GM19035 (cell line): ENCODE measurements at regions not wholly inside any gene's neighbourhood (a gene's known extent, or its start where the extent isn't known, plus 50 kb on each side); places are given as distances from the start of the nearest gene placed in this dataset.
"Not testable (repeated sequence)": the region's sequence is repeated elsewhere in the genome, so short reads cannot be mapped to it uniquely, and the experiment has no call there.

Source experiments
- ATAC-seq: cut with Tn5 transposase; IDR thresholded peaks from one replicate; pipeline ENCODE4 v1.9.1; 2021; ENCODE audit not compliant: unreplicated experiment

DNA sequence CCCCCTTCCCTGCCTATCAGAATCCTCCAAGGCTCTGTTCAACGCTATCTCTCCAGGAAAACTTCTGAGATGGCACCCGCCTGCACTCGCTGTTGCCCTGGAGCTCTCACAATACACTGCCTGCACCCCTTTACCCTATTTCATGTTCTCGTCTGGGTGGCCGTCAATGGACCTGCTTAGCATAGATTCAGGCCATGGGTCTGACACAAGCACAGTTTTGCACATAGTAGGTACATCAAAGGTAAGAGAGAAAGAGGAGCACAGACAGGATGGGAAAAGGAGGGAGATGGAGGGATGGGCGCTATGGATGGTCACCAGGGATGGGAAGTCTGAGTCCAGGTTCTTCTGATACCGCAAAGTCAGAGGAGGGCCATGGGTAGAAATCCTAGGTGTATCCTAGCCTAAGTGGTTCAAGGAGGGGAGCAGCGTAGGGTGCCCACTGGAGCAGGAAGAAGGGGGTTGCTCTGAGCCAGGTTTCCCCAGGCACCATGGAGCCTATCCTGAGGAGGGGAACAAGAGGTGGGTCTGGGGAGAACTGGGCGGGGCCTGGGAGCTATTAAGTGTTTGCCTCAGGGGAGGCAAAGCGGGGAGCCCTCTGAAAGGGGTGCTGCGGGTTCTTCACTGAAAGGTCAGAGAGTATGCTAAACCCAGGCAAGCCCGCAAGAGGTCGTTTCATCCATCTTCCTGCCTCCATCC is 89.3 kb downstream of the MRPL14 start:
- no peak for ATAC-seq

DNA sequence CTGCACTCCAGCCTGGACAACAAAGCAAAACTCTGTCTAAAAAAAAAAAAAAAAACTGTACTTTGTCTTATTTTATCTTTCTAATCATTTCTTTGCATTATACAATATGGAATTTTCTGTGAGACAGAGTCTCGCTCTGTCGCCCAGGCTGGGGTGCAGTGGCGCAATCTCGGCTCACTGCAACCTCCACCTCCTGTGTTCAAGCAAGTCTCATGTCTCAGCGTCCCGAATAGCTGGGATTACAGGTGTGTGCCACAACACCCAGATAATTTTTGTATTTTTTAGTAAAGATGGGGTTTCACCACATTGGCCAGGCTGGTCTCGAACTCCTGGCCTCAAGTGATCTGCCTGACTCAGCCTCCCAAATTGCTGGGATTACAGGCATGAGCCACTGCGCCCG is 90.0 kb downstream of the MRPL14 start:
- ATAC-seq, result not testable (repeated sequence)

DNA sequence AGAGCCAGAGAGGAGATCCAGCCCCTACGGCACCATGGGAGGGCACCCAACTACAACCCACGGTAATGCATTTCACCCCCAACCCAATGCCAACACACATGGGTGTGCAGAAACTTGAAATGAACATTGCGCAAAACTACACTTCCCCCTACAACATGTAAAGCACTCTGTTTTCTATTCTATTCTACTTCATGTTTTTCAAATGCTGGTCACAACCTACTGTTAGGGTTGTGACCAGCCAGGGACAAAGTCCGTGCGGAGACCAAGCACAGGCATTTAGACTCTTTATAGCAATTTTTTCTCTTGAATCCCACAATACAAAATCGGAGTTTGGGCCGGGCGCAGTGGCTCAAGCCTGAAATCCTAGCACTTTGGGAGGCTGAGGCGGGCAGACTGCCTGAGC is 90.6 kb downstream of the MRPL14 start:
- no peak for ATAC-seq

DNA sequence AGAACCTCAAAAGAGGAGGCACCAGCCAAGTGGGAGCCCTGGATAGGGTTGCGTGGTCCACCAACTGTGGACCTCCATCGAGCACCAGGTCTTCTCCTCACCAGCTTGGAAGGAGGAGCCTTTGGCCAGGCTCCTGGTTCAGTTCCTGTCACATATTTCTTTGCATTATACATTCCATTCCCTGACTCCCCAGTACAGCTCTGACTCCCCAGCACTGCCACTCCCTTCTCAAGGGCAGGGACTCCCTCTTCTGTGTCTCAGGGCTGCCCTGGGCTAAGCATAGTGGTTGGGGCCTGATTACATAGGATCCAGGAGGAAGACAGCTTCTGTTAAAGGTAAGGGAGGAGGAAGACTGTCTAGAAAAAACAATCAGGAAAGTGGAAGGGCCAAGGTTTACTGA is 91.1 kb downstream of the MRPL14 start:
- no peak for ATAC-seq

DNA sequence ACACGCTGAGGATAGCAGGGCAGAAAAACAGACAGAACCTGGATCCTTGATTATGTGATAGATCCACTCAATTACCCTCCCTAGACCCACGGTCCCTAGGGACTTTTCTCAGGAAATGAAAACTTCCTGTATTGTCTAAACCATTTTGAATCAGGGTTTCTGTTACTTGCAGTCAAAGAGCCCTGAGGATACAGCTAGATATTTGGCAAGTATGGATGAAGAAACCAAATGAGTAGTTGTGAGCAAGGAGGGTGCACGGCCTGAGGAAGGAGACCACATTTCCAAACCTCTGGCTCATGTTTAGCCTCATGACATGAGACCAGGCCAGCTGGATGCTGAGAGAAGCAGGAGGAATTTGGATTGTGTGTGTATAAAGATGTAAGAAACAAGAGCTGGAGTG is 91.6 kb downstream of the MRPL14 start:
- no peak for ATAC-seq

DNA sequence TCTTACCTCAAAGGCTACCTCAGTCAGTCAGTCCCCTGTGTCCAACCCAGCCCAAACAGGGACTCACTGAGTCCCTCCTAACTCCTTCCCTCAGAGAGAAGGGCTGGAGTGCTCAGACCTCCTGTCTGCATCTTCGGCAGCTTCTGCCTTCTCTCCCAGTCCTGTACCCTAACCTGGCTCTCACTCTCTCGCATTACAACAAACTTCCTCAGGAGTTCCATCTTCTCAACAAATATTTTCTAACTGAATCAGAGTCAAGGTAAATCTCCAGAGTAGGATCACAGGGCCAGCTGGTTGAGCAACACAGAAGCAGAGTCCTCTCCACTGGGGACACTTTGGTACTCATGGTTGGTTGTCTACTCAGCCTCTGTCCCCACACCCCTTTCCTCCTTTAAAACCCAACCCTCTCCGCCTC is 92.3 kb downstream of the MRPL14 start:
- no peak for ATAC-seq

DNA sequence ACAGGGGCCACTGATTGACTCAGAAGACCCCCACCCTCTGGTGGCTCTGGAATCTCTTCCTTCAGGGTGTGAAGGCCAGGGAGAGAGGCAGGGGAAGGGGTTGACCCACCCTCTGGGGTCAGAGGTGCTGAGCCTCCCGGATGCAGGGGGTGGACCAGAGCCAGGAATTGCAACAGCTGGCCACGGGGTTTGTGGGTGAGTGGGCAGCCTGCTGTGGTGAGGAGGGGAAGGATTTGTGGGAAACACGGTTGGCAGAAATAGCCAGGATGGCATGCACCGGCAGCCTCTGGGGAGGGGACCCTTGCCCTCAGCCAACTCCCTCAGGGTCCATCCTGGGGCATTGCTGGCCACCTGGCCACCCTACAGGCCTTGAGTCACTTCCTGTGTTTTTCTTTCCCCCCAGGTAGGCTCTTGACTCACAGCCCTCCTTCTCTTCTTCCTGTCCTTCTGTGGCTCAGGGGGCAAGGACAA is 92.8 kb downstream of the MRPL14 start:
- ATAC-seq, result no peak

DNA sequence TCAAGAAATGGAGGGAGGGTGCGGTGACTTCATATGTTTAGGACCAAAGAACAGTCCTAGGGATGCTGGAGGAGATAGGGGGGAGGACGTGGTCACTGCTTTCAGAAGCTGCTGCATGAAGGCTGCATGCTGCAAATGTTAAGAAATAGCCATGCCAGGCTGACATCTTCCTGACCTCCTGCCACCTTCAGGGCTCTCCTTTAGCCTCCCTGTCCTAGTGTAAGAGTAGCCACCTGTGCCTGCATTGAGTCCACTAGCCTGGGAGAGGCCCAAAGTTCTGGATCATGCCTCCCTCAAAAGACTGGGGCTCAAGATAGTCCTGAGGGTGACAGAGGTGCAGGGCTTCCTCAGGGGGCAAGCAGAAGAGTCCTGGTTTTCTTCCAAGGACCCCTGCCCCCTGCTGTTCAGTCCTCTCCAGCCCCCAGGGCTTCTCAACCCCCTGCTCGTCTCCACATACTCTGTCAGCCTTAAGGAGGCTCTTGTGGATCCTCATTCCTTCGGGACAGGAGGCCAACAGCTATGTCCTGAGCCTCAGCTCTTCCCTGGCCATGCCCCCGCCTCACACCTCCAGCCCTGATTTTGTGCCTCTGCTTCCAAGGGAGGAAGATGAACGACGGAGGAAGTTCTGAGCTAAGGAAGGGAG is 96.3 kb downstream of the MRPL14 start:
- ATAC-seq, result no peak

DNA sequence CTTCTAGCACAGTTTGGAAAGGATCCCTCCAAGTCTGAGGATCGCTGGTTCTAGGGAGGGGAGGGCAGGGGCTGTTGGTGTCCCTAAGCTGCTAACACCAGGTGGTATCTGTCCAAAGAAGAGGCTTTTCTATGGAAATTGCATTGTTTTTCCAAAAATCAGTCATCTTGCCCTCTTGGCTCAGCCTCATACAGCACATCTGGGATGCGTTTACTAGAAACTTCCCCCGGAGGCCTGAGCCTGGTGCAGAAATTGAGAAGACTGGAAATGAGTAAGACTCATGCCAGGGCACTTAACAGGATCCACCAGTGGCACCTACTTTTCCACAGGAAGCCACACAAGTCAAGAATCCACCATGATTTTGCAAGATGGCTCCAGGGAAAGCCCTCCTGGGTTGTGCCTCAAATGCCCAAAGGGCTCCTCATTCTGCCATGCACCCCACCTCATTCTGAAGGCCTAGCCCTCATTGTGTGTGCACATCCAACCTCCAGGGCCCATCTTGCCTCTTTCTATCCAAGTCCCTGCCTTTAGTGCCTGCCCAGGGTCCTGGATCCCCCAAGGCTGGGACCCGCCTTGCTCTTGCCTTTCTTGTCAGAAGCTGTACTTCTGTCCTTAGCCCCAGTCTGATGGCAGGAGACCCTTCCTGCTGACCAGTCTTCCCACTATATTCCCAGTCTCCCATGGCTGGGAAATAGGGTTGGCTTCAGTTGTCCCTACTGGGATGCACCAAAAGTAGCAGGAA is 97.6 kb downstream of the MRPL14 start:
- ATAC-seq, result no peak

DNA sequence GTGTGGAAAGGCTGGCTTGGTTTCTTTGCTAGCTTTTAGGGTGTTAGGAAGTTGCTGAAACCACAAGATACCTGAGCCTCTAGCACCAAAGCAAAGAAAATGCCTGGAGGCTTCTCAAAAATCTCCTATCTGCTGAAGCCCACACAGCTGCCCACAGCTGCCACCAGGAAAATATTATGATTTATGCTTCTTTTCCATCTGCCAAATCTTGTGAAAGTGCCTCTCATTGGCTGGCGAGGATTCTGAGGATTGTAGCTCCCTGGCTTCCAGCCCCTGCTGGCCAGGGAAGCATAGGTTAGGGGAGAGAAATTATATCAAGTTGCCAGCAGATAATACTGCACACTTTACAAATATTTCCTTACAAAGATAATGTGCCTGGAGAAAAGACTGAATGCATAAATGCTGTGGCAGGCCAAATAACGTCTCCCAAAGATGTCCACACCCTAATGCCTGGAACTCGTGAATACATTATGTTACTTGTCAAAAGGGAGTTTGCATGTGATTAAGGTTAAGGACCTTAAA is 98.4 kb downstream of the MRPL14 start:
- no peak for ATAC-seq

DNA sequence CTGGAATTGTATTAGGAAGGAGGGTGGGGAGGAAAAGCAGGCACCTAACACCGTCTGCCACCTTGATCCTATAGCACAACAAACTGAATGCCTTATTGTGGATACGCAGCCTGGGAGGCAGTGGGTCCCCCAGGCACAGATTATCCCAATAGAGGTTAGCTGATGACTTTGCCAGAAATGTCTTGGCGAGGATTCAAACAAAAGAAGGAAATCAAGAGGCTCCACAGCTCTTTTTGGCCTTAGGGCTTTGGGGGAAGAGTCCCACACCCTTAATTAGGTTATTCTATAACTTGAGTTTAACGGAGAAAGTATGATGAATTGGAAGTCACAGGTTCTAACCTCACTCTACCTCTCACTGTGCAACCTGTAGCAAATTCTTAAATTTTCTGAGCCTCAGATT is 102.0 kb downstream of the MRPL14 start:
- no peak for ATAC-seq

DNA sequence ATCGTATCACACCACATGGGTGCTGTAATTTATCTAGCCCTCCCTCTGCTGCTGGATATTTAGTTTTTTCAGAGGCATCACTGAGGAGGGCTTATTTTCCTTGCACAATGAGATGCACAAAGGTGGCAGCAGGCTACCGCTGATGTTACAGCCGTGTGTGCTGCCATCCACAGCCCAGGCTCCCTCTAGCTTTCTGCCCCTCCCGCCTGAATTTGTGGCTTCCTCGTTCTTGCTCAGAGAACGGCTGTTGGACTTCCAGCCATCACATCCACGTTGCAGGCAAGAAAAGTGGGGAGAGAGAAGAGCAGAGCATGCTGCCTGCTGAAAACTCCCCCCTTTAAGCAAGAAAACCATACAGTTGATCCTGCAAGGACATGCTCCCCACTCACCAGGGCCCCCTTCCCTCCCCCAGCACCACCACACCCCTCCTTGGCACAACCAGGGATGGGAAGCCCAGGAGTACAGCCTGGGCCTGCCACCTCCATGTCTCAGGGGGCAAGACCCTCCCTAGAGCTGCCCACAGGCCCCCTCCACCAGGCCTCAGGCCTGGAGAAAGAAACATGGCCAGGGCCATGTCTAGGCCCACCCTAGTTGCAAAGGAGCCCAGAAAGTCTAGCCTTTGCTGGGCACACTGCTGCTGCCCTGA is 102.6 kb downstream of the MRPL14 start:
- no peak for ATAC-seq

DNA sequence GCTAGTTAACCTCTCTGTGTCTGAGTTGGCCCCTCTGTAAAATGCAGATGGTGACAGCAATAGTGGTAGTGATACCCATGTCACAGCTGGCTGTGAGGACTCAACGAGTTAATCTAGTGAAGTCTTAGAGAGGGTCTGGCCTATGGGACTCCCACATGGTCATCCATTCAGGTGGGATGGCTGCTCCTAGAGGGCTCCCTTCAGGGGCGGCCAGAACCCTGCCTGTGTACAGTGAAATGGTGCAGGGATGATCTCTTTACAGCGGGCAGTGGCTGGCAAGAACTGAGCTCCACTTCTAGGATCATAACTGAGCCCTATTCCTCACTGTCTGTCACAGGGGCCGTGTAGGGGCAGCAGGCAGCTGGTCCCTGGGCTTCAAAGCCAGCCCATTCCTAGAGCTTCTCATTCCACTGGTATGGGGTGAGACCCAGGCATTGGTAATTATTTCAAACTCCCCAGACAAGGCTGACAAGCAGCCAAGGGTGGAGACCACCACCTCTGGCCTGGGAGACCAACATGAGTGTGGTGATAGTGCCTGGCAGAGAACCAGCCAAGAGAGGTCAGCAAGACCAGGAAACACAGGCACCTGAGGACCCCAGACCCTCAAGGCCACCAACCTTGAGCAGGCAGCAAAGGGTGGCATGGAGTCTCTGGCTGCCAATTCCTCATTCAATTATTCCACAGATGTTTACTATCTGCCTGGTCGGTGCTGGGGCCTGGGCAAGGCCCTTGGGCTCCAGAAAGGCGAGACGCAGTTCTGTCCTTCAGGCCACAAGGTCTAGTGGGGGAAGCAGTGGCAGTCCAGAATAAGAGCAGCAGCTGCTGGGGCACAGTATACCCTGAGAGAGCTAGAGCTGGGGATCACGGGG is 103.4 kb downstream of the MRPL14 start:
- no peak for ATAC-seq

DNA sequence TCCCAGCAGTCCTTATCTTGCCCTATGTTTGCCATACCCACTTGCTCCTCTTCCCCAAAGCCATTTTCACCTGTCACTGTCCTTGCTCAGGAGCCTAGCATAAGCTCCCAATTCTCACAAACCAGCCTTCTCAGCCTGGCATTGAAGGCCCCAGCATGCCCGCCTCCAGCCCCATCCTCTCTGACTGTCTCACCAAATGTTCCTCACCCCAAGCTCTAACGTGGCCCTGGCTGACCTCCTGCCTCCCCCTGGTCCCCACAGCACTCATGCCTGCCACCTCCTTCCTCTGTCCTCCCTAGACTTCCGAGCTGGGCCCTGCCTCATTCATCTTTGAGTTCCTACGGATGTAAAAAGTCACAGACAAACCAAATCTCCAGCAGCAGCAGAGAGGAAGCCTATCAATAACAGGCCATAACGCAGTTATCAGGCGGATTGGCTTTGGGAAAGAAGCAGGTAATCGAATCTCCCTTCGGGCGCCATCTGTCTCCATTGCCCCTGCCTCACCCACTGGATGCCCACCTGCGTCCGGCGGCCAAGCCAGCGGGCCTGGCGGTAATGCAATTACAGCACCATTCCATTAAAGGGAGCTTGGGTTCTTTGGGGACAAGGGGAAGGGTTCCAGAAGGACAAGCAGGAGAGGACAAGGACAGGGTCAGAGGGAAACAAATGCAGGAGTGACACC is 104.4 kb downstream of the MRPL14 start:
- no peak for ATAC-seq

DNA sequence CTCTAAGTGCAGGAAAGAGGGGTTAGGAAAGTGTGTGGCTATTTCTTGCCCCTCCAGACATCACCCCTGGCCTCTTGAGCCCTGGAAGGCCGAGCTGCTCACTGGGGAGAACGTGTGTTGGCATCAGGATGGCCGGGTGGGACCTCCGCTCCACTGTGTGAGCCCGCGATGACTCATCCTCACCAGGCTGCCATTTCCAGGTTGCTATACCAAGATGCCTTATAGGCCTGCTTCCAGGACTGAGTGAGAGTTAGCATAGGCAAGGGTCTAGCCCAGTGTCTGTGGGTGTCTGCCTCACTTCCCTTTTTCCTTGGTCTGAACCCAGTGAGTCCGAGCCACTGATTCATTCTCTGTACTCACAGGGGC is 105.0 kb downstream of the MRPL14 start:
- ATAC-seq, result no peak

DNA sequence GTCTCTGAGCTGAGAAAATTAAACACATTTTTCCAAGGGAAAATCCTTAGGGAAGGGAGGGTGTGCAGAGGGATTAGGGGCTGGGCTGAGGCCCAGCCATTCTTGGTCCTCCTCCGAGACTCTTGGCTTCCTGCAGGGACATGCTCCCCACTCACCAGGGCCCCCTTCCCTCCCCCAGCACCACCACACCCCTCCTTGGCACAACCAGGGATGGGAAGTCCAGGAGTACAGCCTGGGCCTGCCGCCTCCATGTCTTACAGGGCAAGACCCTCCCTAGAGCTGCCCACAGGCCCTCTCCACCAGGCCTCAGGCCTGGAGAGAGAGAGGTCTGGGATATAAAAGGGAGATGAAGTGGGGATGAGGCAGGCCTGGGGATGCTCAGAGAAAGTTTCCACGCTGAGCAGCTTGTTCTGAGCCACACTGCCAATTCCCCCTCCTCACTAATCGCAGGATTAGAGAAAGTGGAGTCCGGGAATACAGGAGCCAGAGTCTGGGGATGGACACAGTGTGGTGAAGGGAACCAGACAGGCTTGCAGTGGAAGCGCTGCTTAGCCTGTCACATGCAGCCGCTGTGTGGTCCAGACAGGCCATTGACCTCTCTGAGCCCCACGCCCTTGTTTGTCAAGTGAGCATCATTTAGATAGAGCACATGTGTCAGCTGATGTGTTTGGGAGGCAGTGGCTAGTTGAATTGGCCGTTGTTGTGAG is 105.5 kb downstream of the MRPL14 start:
- no peak for ATAC-seq

DNA sequence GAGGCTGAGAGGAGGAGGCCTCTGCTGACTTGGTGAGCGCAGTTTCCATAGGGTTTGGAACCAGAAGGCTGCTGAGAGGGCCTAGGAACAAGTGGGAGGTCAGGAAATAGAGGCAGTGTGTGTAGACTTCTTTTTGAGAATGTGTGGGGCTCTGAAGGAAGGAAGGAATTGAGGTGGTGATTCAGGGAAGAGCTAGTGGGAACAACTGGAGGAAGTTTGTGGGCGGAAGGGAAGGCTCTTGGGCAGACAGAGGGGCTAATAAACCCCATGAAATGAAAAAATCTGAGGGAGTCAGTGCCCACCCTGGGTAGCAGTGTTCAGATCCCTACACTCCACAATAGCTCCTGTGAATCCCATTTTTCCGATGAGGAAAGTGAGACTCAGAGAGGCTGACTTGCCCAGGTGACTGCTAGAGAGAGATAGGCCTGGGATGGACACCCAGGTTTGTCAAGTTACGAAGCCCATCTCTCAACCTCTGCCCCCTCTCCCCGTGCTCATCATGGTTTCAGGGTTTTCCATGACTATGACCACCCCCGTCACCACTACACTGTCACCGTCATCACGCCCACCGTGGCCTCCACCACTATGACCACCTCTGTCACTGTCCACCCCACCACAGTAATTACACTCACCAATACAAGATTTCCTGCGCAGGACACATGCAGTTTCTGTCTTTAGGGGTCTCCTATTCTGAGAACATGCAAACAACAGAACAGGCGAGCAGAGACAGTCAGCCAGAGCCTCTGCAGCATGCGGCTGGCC is 106.4 kb downstream of the MRPL14 start:
- no peak for ATAC-seq

DNA sequence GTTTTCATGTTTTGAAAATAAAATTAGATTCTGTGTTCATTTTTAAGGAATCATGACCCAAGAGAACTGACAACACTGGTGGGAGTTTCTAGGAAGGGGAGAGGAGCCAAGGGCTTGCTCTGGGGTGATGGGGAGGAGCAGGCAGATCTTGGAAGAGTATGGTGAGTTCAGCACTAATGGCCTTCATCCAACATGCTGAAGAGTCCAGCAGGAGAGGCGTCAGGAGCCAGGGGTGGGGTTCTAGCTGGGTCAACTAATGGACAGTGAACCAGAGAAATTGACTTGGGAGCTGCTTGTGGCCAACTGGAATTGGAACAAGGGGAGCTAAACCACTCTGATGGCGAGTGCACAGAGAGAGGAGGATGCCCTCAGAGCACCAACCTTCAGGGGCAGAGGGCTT is 107.1 kb downstream of the MRPL14 start:
- ATAC-seq, result no peak

DNA sequence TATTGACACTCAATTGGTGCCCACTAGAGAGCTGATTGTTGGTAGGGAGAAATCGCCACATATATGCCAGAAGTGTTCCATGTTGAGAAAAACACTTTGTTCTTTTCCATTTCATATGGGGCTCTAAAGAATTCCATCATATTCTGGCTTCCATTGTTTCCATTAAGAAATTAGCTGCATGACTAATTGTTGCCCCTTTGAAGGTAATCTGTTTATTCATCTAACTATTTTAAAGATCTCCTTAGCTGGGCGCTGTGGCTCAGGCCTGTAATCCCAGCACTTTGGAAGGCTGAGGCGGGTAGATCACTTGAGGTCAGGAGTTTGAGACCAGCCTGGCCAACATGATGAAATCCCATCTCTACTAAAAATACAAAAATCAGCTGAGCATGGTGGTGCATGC is 109.9 kb downstream of the MRPL14 start:
- not testable (repeated sequence) for ATAC-seq
